ENCODE measurements at regions not wholly inside any gene's neighbourhood (a gene's known extent, or its start where the extent isn't known, plus 50 kb on each side); places are given as distances from the start of the nearest gene placed in this dataset.

- TF ChIP-seq JUN (IDR thresholded peaks at IDR 0.05; ENCODE audit: low read depth, low read length), result no peak
- TF ChIP-seq TCF12 (IDR thresholded peaks at IDR 0.05; ENCODE audit: low read depth, low read length), result no peak
These were observed 206.8 kb downstream of the TXNL1 start (continued) for GRCh38 chr18:56431551-56431950.

GRCh38 chr18:56423626-56424025 lies 214.8 kb downstream of the TXNL1 start:
- H3K9ac ChIP-seq (replicated peaks in 1 of 4; ENCODE audit: extremely low read depth in 1 of 4, low read depth in 3 of 4, low read length in 3 of 4), result no peak overlapping the region
- H4K5ac ChIP-seq (ENCODE audit: insufficient read length, low read depth, low read length), result no peak overlapping the region
- no peaks in the 10 kb centered on the region for H4K20me1 ChIP-seq (replicated peaks in 1 of 2; ENCODE audit: control insufficient read depth in 1 of 2, insufficient read depth in 2 of 2, low read length in 2 of 2)
- H3K79me1 ChIP-seq (ENCODE audit: low read depth, low read length), result no peaks in the 10 kb centered on the region
- no peak overlapping the region for H3K14ac ChIP-seq (ENCODE audit: insufficient read length)
- H3K4ac ChIP-seq (replicated peaks; ENCODE audit: insufficient read length, low read depth, low read length), result no peak overlapping the region
- no peak overlapping the region for H4K91ac ChIP-seq (replicated peaks; ENCODE audit: insufficient read length, low read length)
- no peak overlapping the region for H2AFZ ChIP-seq (ENCODE audit: low read length)
- DNase-seq (ENCODE audit: low read depth in 1 of 2, low spot score in 2 of 2) (no peak), FAIRE-seq (no peak)
- H3K18ac ChIP-seq (ENCODE audit: extremely low read depth, low read length), result no peak overlapping the region
- H2AK5ac ChIP-seq (ENCODE audit: low read depth, low read length), result no peak overlapping the region
- no peak overlapping the region for H2BK15ac ChIP-seq (ENCODE audit: low read length)
- no peak overlapping the region for H4K8ac ChIP-seq (ENCODE audit: extremely low read depth, insufficient read depth, low read length)
- peaks cover 0 to 6% (median 1%) of the 10 kb centered on the region in 4 experiments; a peak in 1 of 7 replicates for H3K4me1 ChIP-seq (replicated peaks in 1 of 4; ENCODE audit: control insufficient read depth in 3 of 4, insufficient read depth in 4 of 4, low read length in 3 of 4)
- H3K4me2 ChIP-seq (ENCODE audit: insufficient read depth in 1 of 2, low read depth in 2 of 2, low read length in 2 of 2), result no peak overlapping the region
- H3K27me3 ChIP-seq (replicated peaks in 1 of 4; ENCODE audit: control insufficient read depth in 3 of 4, extremely low read depth in 1 of 4, insufficient read depth in 3 of 4, low read length in 3 of 4), result no peaks in the 10 kb centered on the region
- no peak overlapping the region for H2BK12ac ChIP-seq (ENCODE audit: low read depth, low read length)
- H2BK5ac ChIP-seq (ENCODE audit: low read depth, low read length), result no peak overlapping the region
- CTCF ChIA-PET (ENCODE audit: partially characterized antibody), result interaction anchor here (1.0 kb wide), 1 partner anchor 18 kb away, joined by 3 read pairs; no protein-coding TSS in a partner anchor
- H3K23me2 ChIP-seq (ENCODE audit: low read depth, low read length), result no peaks in the 10 kb centered on the region
- no peak overlapping the region for H3K4me3 ChIP-seq (ENCODE audit: extremely low read depth in 1 of 4, insufficient read depth in 2 of 4, low read depth in 3 of 4, low read length in 4 of 4)
- no peaks in the 10 kb centered on the region for H3K36me3 ChIP-seq (ENCODE audit: control insufficient read depth in 2 of 4, insufficient read depth in 4 of 4, low read length in 3 of 4)
- H2BK20ac ChIP-seq (ENCODE audit: low read length), result no peak overlapping the region
- no peak for TF ChIP-seq CBX5 (IDR thresholded peaks at IDR 0.05; ENCODE audit: low read depth, low read length)
- TF ChIP-seq, protein P1, sequence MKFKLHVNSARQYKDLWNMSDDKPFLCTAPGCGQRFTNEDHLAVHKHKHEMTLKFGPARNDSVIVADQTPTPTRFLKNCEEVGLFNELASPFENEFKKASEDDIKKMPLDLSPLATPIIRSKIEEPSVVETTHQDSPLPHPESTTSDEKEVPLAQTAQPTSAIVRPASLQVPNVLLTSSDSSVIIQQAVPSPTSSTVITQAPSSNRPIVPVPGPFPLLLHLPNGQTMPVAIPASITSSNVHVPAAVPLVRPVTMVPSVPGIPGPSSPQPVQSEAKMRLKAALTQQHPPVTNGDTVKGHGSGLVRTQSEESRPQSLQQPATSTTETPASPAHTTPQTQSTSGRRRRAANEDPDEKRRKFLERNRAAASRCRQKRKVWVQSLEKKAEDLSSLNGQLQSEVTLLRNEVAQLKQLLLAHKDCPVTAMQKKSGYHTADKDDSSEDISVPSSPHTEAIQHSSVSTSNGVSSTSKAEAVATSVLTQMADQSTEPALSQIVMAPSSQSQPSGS (IDR thresholded peaks at IDR 0.05; ENCODE audit: low read length), result no peak
- no peaks in the 10 kb centered on the region for H3K79me2 ChIP-seq (ENCODE audit: control insufficient read depth in 1 of 2, insufficient read depth in 2 of 2, low read length in 2 of 2)
- H3K56ac ChIP-seq (replicated peaks; ENCODE audit: insufficient read length, low read depth, low read length), result no peak overlapping the region
- no peak overlapping the region for H3K23ac ChIP-seq (ENCODE audit: insufficient read length)
- peaks cover 0 to 3% of the 10 kb centered on the region in 2 experiments; a peak in 1 of 4 replicates for H3K9me3 ChIP-seq (ENCODE audit: insufficient read depth in 2 of 2, low read depth in 1 of 2, low read length in 1 of 2)
- POLR2A ChIA-PET (ENCODE audit: partially characterized antibody), result no interaction called here
- no peak overlapping the region for H2BK120ac ChIP-seq (replicated peaks; ENCODE audit: low read depth, low read length)
- no peak overlapping the region for H3K27ac ChIP-seq (ENCODE audit: low read depth, low read length)

All from H1 (cell line).